Prostate gland (tissue), 2 donors: ENCODE measurements at regions not wholly inside any gene's neighbourhood (a gene's known extent, or its start where the extent isn't known, plus 50 kb on each side); places are given as distances from the start of the nearest gene placed in this dataset.

ENCODE experiments used
- CTCF ChIP-seq, 4 experiments: fragments of 200-600 bp in 2 of 4; fragments of 450-650 bp in 2 of 4; sonication (generic) in 2 of 4; IDR thresholded peaks; 1 replicate in 3 of 4; 2 replicates in 1 of 4; pipeline ENCODE4 v1.5.1; 2016 to 2019; ENCODE audit warnings: antibody characterized with exemption in 4 of 4, mild to moderate bottlenecking in 2 of 4, moderate library complexity in 2 of 4
- POLR2A ChIP-seq: fragments of 450-650 bp; IDR thresholded peaks from one replicate; pipeline ENCODE4 v1.6.1; 2016; ENCODE audit warnings: antibody characterized with exemption, mild to moderate bottlenecking

- TF ChIP-seq POLR2A: no peak
- TF ChIP-seq CTCF (IDR thresholded peaks at IDR 0.05): no peak
Measured at GRCh38 chr3:102599819-102600576, 165.2 kb downstream of the ZPLD1 start.
